Immature natural killer cell (primary cell): ENCODE measurements at regions not wholly inside any gene's neighbourhood (a gene's known extent, or its start where the extent isn't known, plus 50 kb on each side); places are given as distances from the start of the nearest gene placed in this dataset.

Source experiments
- DNase-seq, 3 donors: peaks; one replicate each; pipeline ENCODE4 v3.0.0; 2022; ENCODE audit warnings: mixed read lengths in 1 of 3
- H3K27ac Mint-ChIP-seq, 6 donors: one replicate each; pipeline ENCODE4 v1.8.0; 2020; ENCODE audit warnings: mixed read lengths in 6 of 6, mild to moderate bottlenecking in 5 of 6, inconsistent platforms in 4 of 6, moderate library complexity in 3 of 6
- H3K27me3 Mint-ChIP-seq, 3 donors: one replicate each; pipeline ENCODE4 v1.8.0; 2020 to 2021; ENCODE audit warnings: low read depth in 3 of 3, mild to moderate bottlenecking in 3 of 3, mixed read lengths in 3 of 3, moderate library complexity in 3 of 3, inconsistent platforms in 1 of 3
- H3K36me3 Mint-ChIP-seq, 3 donors: one replicate each; pipeline ENCODE4 v1.8.0; 2020; ENCODE audit warnings: mixed read lengths in 3 of 3, inconsistent platforms in 2 of 3, mild to moderate bottlenecking in 2 of 3
- H3K4me1 Mint-ChIP-seq, 2 donors: one replicate each; pipeline ENCODE4 v1.8.0; 2020; ENCODE audit warnings: inconsistent platforms in 2 of 2, mild to moderate bottlenecking in 2 of 2, mixed read lengths in 2 of 2, moderate library complexity in 1 of 2
- H3K4me3 Mint-ChIP-seq, 5 donors: one replicate each; pipeline ENCODE4 v1.8.0; 2020; ENCODE audit warnings: mild to moderate bottlenecking in 5 of 5, mixed read lengths in 5 of 5, inconsistent platforms in 3 of 5, moderate library complexity in 3 of 5
- H3K9me3 Mint-ChIP-seq, 6 donors: one replicate each; pipeline ENCODE4 v1.8.0; 2020; ENCODE audit warnings: mild to moderate bottlenecking in 6 of 6, mixed read lengths in 6 of 6, inconsistent platforms in 4 of 6, moderate library complexity in 3 of 6

DNA sequence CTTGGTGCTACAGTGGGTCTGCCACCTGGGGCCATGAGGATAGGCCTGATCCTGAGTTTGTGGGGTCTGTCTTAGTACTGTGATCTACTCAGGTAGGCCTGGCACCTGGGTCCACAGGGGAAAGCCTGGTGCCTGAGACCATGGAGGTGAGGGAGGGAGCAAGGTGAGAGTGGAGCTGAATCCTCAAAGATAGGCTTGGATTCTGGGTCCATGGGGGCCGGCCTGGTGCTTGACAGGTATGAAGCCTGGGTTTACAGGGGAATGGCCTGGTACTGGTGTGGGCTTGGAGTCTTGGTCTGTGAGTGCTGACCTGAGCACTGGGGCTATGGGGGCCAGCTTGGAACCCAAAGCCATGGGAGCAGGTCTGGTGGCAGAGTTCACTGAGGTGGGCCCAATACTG lies 439.2 kb upstream of the SMARCA2 start:
- Mint-ChIP-seq H3K9me3 (peaks cover 0 to 9% (median 4%) of the 10 kb centered on the region in 6 donors), H3K27ac (no peak overlapping the region), H3K4me3 (no peak overlapping the region), H3K36me3 (peaks cover 0 to 4% (median 0%) of the 10 kb centered on the region in 3 donors), H3K4me1 (no peaks in the 10 kb centered on the region), H3K27me3 (peaks cover 0 to 4% (median 0%) of the 10 kb centered on the region in 3 donors)
- DNase-seq: no peak

DNA sequence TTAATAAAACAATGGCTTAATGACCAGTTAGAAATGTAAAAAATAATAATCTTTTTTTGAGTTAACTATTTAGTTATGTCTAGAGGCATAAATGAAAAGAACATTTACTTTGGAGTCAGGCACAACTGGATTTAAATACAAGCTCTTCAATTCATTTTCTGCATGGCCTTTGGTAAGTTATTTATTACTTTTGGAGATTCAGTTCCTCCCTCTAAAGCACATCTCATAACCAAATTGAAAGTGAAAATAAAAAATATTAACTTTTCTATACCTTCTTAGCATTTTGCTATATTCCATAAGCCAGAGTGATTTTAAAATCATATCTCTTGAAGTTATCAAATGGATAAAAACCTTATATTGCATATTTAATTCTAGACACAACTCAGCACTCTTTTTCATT lies 434.9 kb upstream of the SMARCA2 start:
- H3K27ac Mint-ChIP-seq: no peak overlapping the region
- no peak overlapping the region for H3K4me3 Mint-ChIP-seq
- no peak for DNase-seq
- no peaks in the 10 kb centered on the region for H3K4me1 Mint-ChIP-seq
- peaks cover 0 to 1% (median 0%) of the 10 kb centered on the region in 3 donors for H3K36me3 Mint-ChIP-seq
- peaks cover 2 to 5% (median 4%) of the 10 kb centered on the region in 6 donors for H3K9me3 Mint-ChIP-seq
- peaks cover 0 to 4% (median 2%) of the 10 kb centered on the region in 3 donors for H3K27me3 Mint-ChIP-seq

DNA sequence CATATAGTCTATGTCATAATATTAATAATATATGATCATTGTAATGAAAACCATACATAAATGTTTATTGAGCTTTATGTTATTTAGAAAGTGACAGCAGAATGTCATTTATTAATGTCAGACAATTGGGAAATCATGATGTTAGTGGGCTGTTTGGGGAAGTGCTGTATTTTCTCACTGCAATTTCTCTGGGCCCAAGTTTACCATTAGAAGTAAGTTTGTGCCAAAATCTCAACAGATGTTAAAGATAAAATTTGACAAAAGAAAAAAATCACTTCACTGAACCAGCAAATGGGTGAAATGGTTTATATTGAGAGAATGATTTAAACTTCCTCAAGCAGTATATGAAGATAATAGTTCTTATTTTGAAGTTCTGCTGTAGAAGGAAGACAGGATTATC lies 433.2 kb upstream of the SMARCA2 start:
- peaks cover 0 to 8% (median 4%) of the 10 kb centered on the region in 6 donors for H3K9me3 Mint-ChIP-seq
- no peaks in the 10 kb centered on the region for H3K36me3 Mint-ChIP-seq
- H3K27me3 Mint-ChIP-seq: peaks cover 0 to 4% (median 2%) of the 10 kb centered on the region in 3 donors
- no peak for DNase-seq
- H3K4me3 Mint-ChIP-seq: no peak overlapping the region
- no peak overlapping the region for H3K27ac Mint-ChIP-seq
- H3K4me1 Mint-ChIP-seq: no peaks in the 10 kb centered on the region

DNA sequence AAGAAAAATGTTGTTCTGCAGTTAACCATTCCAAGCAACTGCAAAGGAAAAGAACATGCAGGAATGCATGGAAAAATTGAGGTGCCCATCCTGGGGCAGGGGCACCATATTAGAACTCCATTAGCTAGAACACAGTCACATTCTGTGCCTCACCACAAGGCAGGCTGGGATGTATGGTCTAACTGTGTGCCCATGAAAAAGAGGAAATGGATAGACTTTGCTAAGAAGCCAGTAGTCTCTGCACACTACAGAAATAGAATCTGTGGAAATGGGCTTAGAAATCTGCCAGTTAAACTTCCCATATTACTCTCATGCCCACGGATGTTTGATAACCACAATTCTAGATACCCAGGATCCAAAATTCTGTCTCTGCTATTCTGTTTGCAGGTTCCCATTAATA lies 423.8 kb upstream of the SMARCA2 start:
- Mint-ChIP-seq H3K36me3 (no peaks in the 10 kb centered on the region), H3K4me1 (no peaks in the 10 kb centered on the region), H3K27me3 (peaks cover 2 to 7% (median 3%) of the 10 kb centered on the region in 3 donors), H3K27ac (no peak overlapping the region), H3K9me3 (peaks cover 0 to 11% (median 7%) of the 10 kb centered on the region in 6 donors), H3K4me3 (no peak overlapping the region)
- DNase-seq: no peak

DNA sequence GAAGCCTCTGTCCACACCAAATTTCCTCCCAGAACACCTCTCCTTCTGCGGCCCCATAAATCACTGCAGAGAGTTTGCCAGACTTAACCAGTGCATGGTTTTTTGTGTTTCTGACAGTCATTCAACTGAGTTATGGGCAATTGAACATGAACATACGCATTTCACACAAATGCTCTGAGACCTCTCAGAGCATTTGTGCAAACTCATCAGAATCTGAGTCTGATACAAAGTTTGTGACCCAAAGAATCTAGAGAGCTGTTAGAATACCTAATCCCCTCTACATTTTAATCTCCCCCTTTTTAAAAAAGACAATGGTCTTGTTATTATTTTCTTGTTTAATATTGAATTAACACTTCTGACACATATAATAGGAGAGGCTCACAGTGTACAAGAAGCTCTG lies 416.9 kb upstream of the SMARCA2 start:
- no peaks in the 10 kb centered on the region for H3K36me3 Mint-ChIP-seq
- H3K27ac Mint-ChIP-seq: no peak overlapping the region

DNA sequence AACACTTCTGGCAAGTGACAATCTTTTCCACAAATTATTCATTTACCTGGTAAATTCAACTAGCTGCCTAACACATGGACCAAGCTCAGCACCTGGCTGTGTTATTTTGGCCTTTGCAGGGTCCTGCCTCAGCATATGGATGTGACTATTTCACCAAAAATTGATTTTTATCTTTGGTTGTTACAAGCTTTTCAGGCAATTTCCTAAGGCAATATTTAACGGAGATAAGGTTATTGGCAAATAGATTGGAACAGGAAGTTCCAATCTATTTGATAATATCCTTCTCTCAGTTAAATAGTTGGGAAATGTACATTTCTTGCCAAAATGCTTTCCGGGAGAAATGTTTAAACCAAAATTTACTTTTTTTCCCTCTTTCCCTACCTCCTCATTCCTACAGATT lies 415.2 kb upstream of the SMARCA2 start:
- Mint-ChIP-seq H3K4me1 (no peaks in the 10 kb centered on the region), H3K4me3 (no peak overlapping the region), H3K36me3 (no peaks in the 10 kb centered on the region), H3K9me3 (peaks cover 0 to 3% (median 0%) of the 10 kb centered on the region in 6 donors), H3K27ac (no peak overlapping the region), H3K27me3 (peaks cover 0 to 6% (median 2%) of the 10 kb centered on the region in 3 donors)
- no peak for DNase-seq

More for the DNA sequence above, 416.9 kb upstream of the SMARCA2 start:
- no peak for DNase-seq
- Mint-ChIP-seq H3K4me1 (no peaks in the 10 kb centered on the region), H3K4me3 (no peak overlapping the region), H3K27me3 (peaks cover 0 to 6% (median 0%) of the 10 kb centered on the region in 3 donors), H3K9me3 (no peaks in the 10 kb centered on the region)

DNA sequence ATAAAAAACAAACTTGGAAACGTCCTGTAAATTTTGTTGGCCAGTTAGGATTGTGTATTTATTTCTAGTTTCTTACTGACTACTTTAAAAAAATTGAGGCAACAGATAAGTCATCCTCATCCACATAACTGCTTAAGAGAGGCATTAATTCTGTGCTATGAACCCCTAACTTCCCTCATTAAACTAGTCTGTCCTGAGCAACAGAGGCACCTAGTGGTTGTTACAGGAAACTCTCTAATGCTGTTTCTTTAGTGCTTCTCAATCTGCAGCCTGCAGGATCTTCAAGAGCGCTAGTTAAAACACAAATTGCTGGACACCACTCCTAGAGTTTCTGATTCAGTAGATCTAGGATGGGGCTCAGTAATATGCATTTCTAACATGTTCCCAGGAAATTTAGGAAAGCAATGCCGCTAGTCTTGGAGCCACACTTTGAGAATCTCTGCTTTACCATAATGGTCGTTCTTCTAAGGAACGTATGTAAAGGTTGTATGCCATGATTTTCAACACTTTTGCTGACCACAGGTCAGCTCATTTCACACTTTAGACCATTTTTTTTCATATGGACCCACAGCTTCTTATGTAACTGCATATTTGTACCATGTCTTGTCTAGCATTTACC lies 410.1 kb upstream of the SMARCA2 start:
- peaks cover 0 to 10% (median 2%) of the 10 kb centered on the region in 3 donors for H3K27me3 Mint-ChIP-seq
- H3K9me3 Mint-ChIP-seq: peaks cover 0 to 9% (median 0%) of the 10 kb centered on the region in 6 donors
- H3K36me3 Mint-ChIP-seq: no peaks in the 10 kb centered on the region
- no peak overlapping the region for H3K4me3 Mint-ChIP-seq
- no peak overlapping the region for H3K27ac Mint-ChIP-seq
- DNase-seq: no peak
- no peaks in the 10 kb centered on the region for H3K4me1 Mint-ChIP-seq

DNA sequence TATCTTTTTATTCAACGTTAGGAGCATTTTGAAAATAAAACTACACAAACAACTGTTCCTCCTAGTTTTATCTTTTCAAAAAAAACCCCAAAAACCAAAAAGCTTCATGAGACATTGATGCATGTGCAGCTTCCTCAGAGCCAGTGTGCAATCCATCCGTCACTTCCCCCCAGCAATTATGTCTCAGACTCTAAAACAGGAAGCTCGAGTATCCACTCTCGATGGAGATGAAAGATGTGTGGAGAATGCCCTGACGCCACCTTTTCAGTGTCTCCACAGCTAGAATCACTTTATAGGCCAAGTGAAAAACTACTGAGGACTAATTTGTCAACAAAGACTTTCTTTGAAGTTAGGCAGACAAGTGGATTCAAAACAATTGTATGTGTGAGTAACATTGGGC lies 408.9 kb upstream of the SMARCA2 start:
- H3K9me3 Mint-ChIP-seq: peaks cover 0 to 9% (median 0%) of the 10 kb centered on the region in 6 donors
- H3K36me3 Mint-ChIP-seq: no peaks in the 10 kb centered on the region
- no peak overlapping the region for H3K4me3 Mint-ChIP-seq
- peaks cover 0 to 12% (median 2%) of the 10 kb centered on the region in 3 donors for H3K27me3 Mint-ChIP-seq
- H3K27ac Mint-ChIP-seq: no peak overlapping the region
- H3K4me1 Mint-ChIP-seq: no peaks in the 10 kb centered on the region
- no peak for DNase-seq

DNA sequence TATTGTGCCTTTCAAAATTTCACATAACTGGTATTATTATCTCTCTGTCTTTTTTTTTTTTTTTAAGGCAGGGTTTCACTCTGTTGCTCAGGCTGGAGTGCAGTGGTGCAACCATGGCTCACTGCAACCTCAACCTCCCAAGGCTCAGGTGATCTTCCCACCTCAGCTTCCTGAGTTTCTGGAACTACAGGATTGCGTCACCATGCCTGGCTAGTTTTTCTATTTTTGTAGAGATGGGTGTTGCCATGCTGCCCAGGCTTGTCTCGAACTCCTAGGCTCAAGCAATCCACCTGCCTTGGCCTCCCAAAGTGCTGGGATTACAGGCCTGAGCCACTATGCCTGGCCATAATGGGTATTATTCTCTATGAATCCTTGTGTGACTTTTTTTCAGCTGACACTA lies 402.3 kb upstream of the SMARCA2 start:
- Mint-ChIP-seq H3K27ac (no peak overlapping the region), H3K36me3 (peaks cover 0 to 3% (median 0%) of the 10 kb centered on the region in 3 donors), H3K27me3 (peaks cover 0 to 10% (median 2%) of the 10 kb centered on the region in 3 donors), H3K4me3 (no peak overlapping the region), H3K4me1 (no peaks in the 10 kb centered on the region), H3K9me3 (peaks cover 0 to 5% (median under 1%) of the 10 kb centered on the region in 6 donors)
- no peak for DNase-seq

DNA sequence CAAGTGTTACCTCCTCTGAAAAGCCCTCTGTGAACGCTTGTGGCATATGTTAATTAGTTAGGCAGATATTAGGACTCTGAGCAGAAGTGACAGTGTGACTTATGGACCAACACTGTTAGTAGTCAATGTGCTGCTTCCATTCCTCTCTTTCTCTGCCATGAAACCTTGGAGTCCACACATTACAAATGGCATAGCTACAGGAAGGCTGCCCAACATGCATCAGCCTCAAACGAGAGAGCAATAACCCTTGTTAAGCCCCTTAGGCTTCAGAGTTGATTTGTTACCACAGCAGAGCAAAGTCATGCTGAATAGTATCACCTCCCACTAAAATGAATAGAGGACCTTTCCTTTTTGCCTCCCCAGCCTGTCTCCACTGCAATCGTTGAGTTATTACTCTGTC lies 397.7 kb upstream of the SMARCA2 start:
- no peaks in the 10 kb centered on the region for H3K4me1 Mint-ChIP-seq
- peaks cover 0 to 7% (median under 1%) of the 10 kb centered on the region in 6 donors for H3K9me3 Mint-ChIP-seq
- peaks cover 0 to 5% (median 2%) of the 10 kb centered on the region in 3 donors for H3K27me3 Mint-ChIP-seq
- H3K4me3 Mint-ChIP-seq: no peak overlapping the region
- DNase-seq: no peak
- H3K27ac Mint-ChIP-seq: no peak overlapping the region
- peaks cover 0 to 3% (median 0%) of the 10 kb centered on the region in 3 donors for H3K36me3 Mint-ChIP-seq

DNA sequence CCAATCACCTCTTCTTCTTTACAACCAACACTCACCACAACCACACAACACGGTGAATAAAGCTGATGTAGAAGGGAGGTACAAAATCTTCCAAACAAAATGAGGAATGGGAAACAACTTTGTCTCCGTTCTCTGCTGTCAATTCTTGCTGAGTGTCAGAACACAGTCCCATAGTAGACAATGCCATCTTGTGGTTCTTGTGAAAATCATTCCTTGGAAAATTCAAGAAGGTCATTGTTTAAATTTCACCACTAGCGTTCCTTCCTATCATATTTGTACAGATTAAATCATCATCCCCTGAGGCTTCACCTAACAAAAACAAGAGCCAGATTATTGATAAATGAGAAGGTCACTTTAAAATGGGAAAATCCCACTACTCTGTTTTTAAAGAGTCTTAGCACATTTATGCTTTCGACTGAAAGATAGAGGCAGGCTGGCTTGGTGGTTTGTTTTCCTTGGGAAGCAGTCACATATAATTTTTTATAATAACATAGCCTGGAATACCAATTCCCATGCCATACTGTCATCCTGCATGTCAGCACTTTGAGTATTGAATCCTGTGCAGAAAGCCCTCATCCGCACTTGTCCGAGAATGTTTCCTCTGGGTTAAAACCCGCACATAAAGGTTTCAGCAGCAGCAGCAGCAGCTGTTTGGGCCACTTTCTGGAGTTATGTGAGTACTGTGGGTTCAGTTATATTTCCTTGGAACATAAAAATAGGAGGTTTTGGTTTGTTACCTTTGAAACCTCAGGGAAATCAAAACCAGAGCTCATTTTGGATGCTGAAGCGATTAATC lies 395.0 kb upstream of the SMARCA2 start:
- Mint-ChIP-seq H3K27me3 (peaks cover 0 to 3% (median 2%) of the 10 kb centered on the region in 3 donors), H3K9me3 (peaks cover 0 to 7% (median under 1%) of the 10 kb centered on the region in 6 donors), H3K4me1 (no peaks in the 10 kb centered on the region), H3K27ac (no peak overlapping the region), H3K4me3 (no peak overlapping the region), H3K36me3 (peaks cover 0 to 3% (median 0%) of the 10 kb centered on the region in 3 donors)
- no peak for DNase-seq

DNA sequence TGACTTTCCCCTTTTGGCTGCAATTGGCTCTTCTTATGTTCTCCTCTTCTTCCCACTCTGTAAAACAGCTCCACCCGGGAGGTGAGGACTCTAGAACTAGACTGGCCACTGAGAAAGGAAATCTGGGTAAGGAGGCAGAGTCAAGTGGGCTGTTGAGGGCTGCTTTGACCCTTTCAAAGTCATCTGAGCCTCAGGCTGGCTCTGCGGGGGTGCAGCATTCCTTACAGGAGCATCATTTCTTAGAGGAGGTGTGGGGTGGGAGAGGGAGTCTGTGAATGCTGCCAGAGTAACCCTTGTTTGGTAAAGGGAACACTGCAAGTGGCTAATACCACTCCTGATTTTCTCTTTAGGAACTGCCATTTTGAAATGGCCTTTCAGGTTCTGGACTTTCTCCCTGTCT lies 377.7 kb upstream of the SMARCA2 start:
- H3K36me3 Mint-ChIP-seq: no peaks in the 10 kb centered on the region
- no peak overlapping the region for H3K4me3 Mint-ChIP-seq
- DNase-seq: no peak
- no peaks in the 10 kb centered on the region for H3K4me1 Mint-ChIP-seq
- peaks cover 0 to 4% (median 1%) of the 10 kb centered on the region in 3 donors for H3K27me3 Mint-ChIP-seq
- H3K9me3 Mint-ChIP-seq: peaks cover 0 to 6% (median 0%) of the 10 kb centered on the region in 6 donors
- H3K27ac Mint-ChIP-seq: no peak overlapping the region

DNA sequence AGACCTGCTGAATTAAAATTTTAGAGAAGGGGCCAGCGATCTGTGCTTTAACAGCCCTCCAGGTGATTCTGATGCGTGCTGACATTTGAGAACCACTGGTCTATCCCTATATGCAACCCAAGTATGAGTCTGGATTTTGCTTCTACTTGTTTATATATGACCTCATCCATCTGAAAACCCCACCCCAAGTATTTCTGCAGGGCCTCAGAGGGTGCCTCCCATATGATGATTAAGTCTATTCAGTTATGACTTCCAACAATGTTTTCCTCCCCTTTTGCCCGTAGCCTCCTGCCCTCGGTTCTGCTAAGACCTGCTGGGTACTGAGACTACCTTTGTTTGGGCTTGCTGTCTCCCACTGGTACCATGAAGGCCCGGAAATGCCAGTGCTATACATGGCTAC lies 376.0 kb upstream of the SMARCA2 start:
- Mint-ChIP-seq H3K27ac (no peak overlapping the region), H3K9me3 (peaks cover 0 to 3% (median 0%) of the 10 kb centered on the region in 6 donors), H3K4me1 (no peaks in the 10 kb centered on the region), H3K4me3 (no peak overlapping the region), H3K36me3 (no peaks in the 10 kb centered on the region), H3K27me3 (peaks cover 0 to 4% (median 3%) of the 10 kb centered on the region in 3 donors)
- no peak for DNase-seq

DNA sequence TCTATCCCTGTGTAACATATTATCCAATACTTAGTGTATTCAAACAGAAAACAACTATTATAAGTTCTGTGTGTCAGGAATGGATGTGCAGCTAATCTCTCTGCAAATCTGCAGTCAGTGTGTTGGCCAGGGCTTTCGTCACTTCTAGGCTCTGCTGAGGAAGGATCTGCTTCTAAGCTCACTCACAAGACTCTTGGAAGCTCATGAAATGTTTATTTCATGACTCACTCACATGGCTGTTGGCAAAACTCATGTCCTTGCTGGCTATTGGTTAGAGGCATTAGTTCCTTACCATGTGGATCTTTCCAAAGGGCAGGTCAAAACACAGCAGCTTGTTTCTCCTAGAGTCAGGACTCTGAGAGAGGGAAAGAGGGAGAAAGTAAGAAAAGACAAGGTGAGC lies 367.4 kb upstream of the SMARCA2 start:
- peaks cover 0 to 3% (median under 1%) of the 10 kb centered on the region in 6 donors for H3K9me3 Mint-ChIP-seq
- H3K27me3 Mint-ChIP-seq: peaks cover 2 to 8% (median 3%) of the 10 kb centered on the region in 3 donors
- H3K4me3 Mint-ChIP-seq: no peak overlapping the region
- no peak for DNase-seq
- no peak overlapping the region for H3K27ac Mint-ChIP-seq
- H3K4me1 Mint-ChIP-seq: no peaks in the 10 kb centered on the region
- no peaks in the 10 kb centered on the region for H3K36me3 Mint-ChIP-seq
